ENCODE measurements at regions not wholly inside any gene's neighbourhood (a gene's known extent, or its start where the extent isn't known, plus 50 kb on each side); places are given as distances from the start of the nearest gene placed in this dataset.

DNA sequence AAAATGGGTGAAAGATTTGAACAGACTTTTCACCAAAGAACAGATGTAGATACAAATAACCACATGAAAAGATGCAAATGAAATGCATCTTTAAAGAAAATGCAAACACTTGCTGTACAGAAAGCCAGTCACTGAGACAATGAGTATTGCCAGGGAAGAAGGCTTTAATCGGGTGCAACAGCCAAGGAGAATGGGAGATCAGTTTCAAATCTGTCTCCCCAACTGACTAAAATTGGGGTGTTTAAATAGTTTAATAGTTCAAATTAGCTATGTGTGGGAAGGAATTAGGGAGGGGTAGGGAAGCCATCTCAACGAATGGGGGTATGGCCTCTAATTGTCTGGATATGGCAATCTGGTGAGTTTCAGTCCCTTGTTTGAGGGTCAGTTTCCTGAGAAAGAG, 295.4 kb downstream of the PTTG2 start:
- no peak for TF ChIP-seq CTCF (IDR thresholded peaks at IDR 0.05; ENCODE audit: low read depth, low read length)
- H3K4me3 ChIP-seq (ENCODE audit: low read depth, low read length), result no peak overlapping the region

DNA sequence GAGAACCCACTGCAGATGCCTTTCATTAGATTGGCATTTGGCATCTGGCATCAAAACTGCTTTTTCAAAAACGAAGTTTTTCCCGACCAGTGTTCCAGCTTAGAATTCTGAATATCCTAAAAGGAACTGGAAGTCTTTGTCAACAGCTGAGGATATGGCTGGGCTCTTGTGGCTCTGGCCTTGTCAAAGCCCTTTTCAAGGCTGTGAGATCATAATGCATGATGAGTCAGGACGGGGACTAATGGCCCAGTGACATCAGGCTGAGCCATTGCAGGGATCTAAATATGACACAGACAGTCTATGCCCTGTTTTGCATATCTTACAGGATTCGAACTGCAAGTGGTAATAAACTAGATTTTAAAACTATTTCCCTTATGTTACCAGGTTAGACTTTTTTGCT, 306.4 kb downstream of the PTTG2 start:
- TF ChIP-seq CTCF (IDR thresholded peaks at IDR 0.05; ENCODE audit: low read depth, low read length), result no peak

DNA sequence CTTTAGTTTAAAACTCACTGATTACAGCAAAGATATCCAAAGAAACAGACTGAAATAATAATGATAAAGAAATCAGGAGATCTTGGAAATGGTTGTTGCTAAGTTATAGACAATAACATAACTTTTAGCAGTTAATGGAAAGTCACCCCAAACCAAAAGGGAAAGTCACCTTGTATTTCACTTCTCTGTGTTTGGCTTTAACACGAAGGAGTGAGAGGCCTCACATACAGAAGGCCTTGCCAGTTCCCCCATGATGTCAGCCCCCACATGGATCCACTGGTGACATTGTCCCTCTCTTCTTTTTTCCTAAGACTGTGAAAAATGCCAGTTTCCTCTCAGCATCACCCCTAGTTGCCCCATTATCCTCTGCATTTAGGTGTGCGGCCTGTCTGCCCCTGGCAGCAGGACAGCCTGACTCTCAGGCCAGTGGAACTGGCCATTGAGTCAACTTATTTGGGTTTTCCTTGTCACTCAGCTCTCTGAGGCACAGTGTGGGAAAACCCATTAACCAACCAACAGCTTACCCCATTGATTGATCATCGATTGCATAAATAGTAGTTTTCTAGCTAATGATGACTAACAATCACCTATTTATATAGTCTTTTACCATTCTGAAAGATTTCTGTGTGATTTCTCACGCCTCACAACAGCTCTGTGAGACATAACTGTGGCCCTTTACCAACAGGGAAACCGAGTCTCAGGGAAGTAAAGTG, 308.1 kb downstream of the PTTG2 start:
- no peak overlapping the region for H3K4me3 ChIP-seq (ENCODE audit: low read depth, low read length)
- TF ChIP-seq CTCF (IDR thresholded peaks at IDR 0.05; ENCODE audit: low read depth, low read length), result no peak

More for the DNA sequence above, 306.4 kb downstream of the PTTG2 start:
- H3K4me3 ChIP-seq (ENCODE audit: low read depth, low read length), result no peak overlapping the region

DNA sequence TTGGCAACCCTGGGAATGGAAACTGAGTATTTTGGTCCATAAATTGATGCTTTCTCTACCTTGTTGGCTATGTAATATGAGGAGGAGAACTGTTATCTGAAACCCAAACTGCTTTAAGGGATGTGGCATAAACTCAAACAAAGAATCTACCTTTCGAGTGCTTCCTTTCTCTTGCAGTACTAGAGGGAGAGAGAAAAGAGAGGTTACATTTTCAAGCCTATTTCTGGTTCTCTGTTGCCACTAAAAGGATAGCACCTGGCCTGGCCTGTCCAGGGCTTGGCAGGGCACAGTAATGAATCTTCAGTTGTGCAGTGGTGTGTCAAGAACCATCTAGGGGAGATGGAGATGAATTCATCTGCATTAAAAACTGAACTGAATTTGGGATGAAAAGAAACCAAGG, 308.6 kb downstream of the PTTG2 start:
- no peak overlapping the region for H3K4me3 ChIP-seq (ENCODE audit: low read depth, low read length)
- no peak for TF ChIP-seq CTCF (IDR thresholded peaks at IDR 0.05; ENCODE audit: low read depth, low read length)

DNA sequence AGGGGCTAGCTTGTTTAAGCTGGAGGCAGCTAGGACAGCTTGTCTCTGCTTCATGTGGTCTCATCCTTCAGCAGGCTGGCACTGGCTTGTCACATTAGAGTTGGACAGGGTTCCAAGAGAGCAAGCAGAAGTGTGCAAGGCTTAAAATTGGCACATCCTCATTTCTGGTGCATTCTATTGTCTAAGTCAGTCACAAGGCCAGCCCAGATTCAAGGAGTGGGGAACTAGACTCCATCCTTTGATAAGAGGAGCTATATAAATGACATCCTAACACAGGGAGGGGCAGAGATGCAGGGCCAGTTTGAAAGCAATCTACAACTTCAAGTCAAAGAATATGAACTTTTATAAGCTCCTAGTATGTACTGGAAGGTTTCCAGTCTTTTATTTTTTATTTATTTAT, 313.2 kb downstream of the PTTG2 start:
- no peak overlapping the region for H3K4me3 ChIP-seq (ENCODE audit: low read depth, low read length)
- no peak for TF ChIP-seq CTCF (IDR thresholded peaks at IDR 0.05; ENCODE audit: low read depth, low read length)

DNA sequence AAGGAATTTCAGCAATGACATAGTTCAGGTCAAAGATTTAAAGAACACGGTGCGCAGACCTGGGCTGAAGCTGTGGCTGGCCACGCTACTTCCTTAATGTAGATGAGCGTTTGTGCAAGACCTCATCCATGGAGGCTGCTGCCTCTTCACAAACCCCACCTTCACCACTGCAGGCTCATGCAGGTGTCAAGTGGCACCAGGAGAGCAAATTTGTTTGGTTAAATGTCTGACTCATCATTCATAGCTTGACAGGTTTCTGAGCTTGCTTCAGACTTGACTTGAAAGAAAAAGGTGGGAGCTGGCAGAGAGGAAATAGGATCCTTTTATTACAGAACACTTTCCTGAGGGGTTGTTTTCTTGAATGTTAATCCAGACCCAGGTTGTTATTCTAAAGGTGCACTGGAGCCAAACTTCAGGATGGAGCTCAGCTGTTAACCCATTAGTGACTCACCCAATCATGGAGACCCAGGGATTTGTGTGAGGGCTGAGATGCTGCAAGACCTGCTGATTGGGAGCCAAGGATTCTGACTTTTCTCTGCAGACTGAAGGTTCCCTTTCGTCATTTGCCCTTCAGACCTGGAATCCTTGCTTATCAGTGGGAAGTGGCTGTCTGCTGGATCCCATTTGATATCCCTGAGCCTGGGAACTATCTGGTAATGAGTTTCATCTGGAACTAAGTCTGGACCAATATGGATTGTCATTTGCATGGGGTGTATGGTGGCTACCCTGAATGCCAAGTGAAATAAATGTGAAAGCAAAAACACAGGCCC, 315.3 kb downstream of the PTTG2 start:
- H3K4me3 ChIP-seq (ENCODE audit: low read depth, low read length), result no peak overlapping the region

More for the DNA sequence above, 315.3 kb downstream of the PTTG2 start:
- TF ChIP-seq CTCF (IDR thresholded peaks at IDR 0.05; ENCODE audit: low read depth, low read length), result no peak

All from WI38 (cell line).